ENCODE measurements at regions not wholly inside any gene's neighbourhood (a gene's known extent, or its start where the extent isn't known, plus 50 kb on each side); places are given as distances from the start of the nearest gene placed in this dataset.

GRCh38 chr10:6962576-6962975, 382.5 kb upstream of the PRKCQ start:
- TF ChIP-seq, protein P1, sequence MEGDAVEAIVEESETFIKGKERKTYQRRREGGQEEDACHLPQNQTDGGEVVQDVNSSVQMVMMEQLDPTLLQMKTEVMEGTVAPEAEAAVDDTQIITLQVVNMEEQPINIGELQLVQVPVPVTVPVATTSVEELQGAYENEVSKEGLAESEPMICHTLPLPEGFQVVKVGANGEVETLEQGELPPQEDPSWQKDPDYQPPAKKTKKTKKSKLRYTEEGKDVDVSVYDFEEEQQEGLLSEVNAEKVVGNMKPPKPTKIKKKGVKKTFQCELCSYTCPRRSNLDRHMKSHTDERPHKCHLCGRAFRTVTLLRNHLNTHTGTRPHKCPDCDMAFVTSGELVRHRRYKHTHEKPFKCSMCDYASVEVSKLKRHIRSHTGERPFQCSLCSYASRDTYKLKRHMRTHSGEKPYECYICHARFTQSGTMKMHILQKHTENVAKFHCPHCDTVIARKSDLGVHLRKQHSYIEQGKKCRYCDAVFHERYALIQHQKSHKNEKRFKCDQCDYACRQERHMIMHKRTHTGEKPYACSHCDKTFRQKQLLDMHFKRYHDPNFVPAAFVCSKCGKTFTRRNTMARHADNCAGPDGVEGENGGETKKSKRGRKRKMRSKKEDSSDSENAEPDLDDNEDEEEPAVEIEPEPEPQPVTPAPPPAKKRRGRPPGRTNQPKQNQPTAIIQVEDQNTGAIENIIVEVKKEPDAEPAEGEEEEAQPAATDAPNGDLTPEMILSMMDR (IDR thresholded peaks at IDR 0.05 in 2 of 3, conservative IDR thresholded peaks at IDR 0.05 in 1 of 3; ENCODE audit: borderline replicate concordance in 1 of 3, insufficient read depth in 1 of 3, low read depth in 2 of 3, low read length in 2 of 3) = no peak
- TF ChIP-seq FOSL1 (IDR thresholded peaks at IDR 0.05; ENCODE audit: low read depth) = no peak

Data from HCT116 (cell line).